ACC112 (cell line): ENCODE measurements at regions not wholly inside any gene's neighbourhood (a gene's known extent, or its start where the extent isn't known, plus 50 kb on each side); places are given as distances from the start of the nearest gene placed in this dataset.

Experiments used
- H2AFZ ChIP-seq: fragments of 200-600 bp; sonication (generic); one replicate; pipeline ENCODE4 v1.6.0; 2017; ENCODE audit warnings: antibody characterized with exemption, low read length; ENCODE audit not compliant: unreplicated experiment
- H3K27ac ChIP-seq: fragments of 200-600 bp; sonication (generic); 2 replicates; pipeline ENCODE4 v1.5.1; 2014; ENCODE audit warnings: low read depth, mild to moderate bottlenecking, antibody characterized with exemption, low read length, moderate library complexity
- H3K27me3 ChIP-seq: fragments of 200-600 bp; sonication (generic); 2 replicates; pipeline ENCODE4 v1.6.1; 2014; ENCODE audit warnings: mild to moderate bottlenecking, antibody characterized with exemption, low read length, moderate library complexity, mixed read lengths; ENCODE audit not compliant: insufficient read depth
- H3K36me3 ChIP-seq: fragments of 200-600 bp; sonication (generic); 2 replicates; pipeline ENCODE4 v1.6.1; 2016; ENCODE audit warnings: mild to moderate bottlenecking, antibody characterized with exemption, low read length, moderate library complexity, mixed read lengths; ENCODE audit not compliant: insufficient read depth
- H3K4me1 ChIP-seq: fragments of 200-600 bp; sonication (generic); one replicate; pipeline ENCODE4 v1.6.1; 2016; ENCODE audit warnings: low read length, mixed read lengths; ENCODE audit not compliant: insufficient read depth, unreplicated experiment, control insufficient read depth
- H3K4me3 ChIP-seq: fragments of 200-600 bp; sonication (generic); 2 replicates; pipeline ENCODE4 v1.5.1; 2014; ENCODE audit warnings: mild to moderate bottlenecking, low read depth, low read length
- H3K79me2 ChIP-seq: fragments of 200-600 bp; sonication (generic); one replicate; pipeline ENCODE4 v1.6.0; 2016; ENCODE audit warnings: low read length; ENCODE audit not compliant: control insufficient read depth, unreplicated experiment, insufficient read depth

DNA sequence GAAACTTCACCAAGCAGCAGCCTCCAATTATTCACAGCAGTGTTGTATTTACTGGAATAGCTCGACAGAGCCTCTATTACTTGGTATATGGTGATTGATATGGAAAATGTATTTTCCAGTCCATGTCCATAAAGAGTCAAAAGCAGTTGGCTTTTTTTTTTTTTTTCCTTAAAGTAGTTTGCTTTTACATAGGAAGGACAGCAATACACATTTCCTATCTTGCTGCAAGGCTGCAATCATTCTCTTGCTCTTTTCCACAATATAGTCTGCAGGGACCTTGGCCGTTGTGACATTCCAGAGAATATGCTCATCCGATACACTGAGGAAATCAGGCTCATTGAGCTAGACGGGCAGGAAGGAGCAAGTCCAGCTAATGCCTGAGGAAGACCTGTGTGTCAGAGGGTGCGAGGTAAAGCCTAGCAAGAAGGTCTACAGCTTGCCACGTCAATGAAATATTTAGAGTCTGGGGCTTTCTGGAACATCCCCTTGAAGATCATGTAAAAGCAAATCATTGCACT is 131.1 kb downstream of the ENGASE start:
- Histone ChIP-seq H3K4me3 (no peak overlapping the region), H3K27me3 (peaks cover 80% of the 10 kb centered on the region), H3K36me3 (no peaks in the 10 kb centered on the region), H2AFZ (no peak overlapping the region), H3K27ac (no peak overlapping the region), H3K4me1 (no peaks in the 10 kb centered on the region), H3K79me2 (no peaks in the 10 kb centered on the region)

DNA sequence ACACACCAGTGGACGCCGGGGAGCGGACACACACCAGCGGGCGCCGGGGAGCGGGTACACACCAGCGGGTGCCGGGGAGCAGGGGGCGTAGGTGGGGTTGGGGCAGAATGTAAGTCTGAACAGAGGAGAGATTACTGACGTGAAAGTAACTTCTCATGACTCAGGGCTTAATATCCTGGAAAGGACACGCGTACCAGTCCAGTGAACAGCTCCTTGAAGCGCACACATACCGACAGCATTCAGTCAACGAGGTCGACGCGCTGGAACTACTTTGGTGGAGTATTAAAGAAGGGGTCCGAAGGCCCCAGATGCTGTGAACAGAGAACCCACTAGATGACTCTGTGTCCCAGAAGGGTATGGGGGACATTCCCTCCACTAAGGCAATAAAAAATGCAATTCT is 129.6 kb downstream of the ENGASE start:
- Histone ChIP-seq H3K27ac (no peak overlapping the region), H3K79me2 (no peaks in the 10 kb centered on the region), H3K27me3 (peaks cover 78% of the 10 kb centered on the region), H3K36me3 (no peaks in the 10 kb centered on the region), H3K4me1 (no peaks in the 10 kb centered on the region), H2AFZ (no peak overlapping the region), H3K4me3 (no peak overlapping the region)

DNA sequence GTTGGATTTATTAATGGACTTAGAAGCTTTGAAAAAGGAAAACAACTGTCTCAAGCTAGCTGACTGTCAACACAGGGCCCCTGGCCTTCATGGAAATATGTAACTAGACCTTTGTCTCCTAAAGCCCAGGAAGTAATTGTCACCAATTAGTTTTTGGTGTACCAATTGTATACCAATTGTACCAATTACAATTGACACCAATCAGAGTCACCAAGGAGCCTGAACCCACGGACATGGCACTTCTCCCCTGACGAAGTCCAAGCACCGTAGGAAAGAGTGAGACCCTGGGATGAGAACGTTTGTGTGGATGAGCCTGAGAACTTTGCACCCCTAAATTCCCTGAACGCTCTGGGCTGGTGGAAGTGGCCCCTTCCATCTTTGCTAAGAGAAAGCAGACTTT is 129.0 kb downstream of the ENGASE start:
- Histone ChIP-seq H3K4me3 (no peak overlapping the region), H3K27me3 (peaks cover 79% of the 10 kb centered on the region), H3K27ac (no peak overlapping the region), H3K4me1 (no peaks in the 10 kb centered on the region), H2AFZ (no peak overlapping the region), H3K36me3 (no peaks in the 10 kb centered on the region), H3K79me2 (no peaks in the 10 kb centered on the region)

DNA sequence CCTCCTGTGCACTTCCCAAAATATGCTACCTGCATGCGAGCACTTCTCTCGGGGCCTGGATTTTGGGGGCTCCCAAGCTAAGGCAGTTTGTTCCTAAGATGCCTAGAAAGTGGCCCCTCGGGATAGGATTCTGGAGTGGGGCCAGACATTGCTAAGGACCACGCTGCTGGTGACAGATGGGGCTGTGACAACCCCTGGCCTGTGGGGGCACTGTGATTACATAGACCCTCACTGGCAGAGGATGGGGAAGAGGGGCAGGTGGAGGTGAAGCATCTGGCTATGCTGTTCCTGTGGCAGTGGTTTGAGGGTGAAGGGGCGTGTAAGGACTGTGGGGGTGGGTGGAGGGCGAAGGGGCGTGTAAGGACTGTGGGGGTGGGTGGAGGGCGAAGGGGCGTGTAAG is 128.4 kb downstream of the ENGASE start:
- H2AFZ ChIP-seq, result no peak overlapping the region
- no peaks in the 10 kb centered on the region for H3K79me2 ChIP-seq
- no peak overlapping the region for H3K4me3 ChIP-seq
- no peaks in the 10 kb centered on the region for H3K36me3 ChIP-seq
- H3K4me1 ChIP-seq, result no peaks in the 10 kb centered on the region
- H3K27me3 ChIP-seq, result peaks cover 73% of the 10 kb centered on the region
- no peak overlapping the region for H3K27ac ChIP-seq

DNA sequence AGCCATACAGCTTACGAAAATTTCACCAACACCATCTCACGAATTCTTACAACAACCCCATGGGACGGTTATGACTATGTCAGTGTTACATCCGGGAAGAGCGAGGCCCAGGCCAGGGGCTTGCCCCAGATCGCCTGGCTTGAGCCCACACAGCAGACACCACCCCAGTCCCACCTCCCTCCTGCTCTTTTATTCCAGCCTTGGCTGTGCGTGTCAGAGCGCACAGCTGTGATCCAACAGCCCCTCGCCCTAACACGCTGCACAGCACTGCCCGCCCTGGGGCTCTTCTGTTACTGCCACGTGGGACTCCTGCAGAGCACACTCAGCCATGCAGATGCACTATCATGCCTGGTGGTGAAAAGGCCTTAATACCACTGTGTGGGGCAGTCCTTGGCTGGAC is 127.9 kb downstream of the ENGASE start:
- Histone ChIP-seq H3K27me3 (peaks cover 72% of the 10 kb centered on the region), H3K4me3 (no peak overlapping the region), H3K36me3 (no peaks in the 10 kb centered on the region), H3K79me2 (no peaks in the 10 kb centered on the region), H3K4me1 (no peaks in the 10 kb centered on the region), H3K27ac (no peak overlapping the region), H2AFZ (no peak overlapping the region)

DNA sequence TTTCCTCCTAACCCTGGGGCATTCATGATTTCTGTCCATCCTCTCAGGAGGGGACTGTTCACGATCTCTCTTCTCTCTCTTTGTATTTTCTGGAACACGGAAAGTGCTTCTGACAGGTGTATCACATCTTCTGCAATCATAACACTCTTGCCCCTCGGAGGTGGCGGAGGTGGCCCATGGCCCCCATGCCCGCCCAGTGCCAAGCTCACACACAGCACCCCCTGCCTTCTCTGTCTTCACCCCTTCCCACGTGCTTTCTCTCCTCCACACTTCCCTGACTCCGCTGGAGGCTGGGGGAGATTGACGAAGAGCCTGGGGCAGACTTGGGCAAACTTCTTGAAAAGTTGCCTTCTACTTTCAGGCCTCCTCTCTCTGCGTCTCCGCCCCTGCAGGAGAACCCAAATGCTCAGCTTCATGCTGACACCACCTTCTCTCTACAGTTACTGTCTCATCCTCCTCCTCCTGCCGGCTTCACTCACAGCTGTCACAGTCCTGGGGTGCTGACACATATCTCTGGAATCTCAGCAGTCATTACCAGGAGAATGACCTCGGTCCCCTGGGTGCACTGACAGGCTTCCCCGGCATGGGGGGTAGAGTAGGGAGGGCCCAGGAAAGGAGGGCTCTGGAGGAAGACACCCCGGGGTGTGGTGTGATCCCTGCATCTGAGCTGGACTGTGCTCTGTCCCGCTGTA is 127.1 kb downstream of the ENGASE start:
- Histone ChIP-seq H3K4me3 (no peak overlapping the region), H3K27me3 (peaks cover 69% of the 10 kb centered on the region), H2AFZ (no peak overlapping the region), H3K79me2 (no peaks in the 10 kb centered on the region), H3K4me1 (no peaks in the 10 kb centered on the region), H3K27ac (no peak overlapping the region), H3K36me3 (no peaks in the 10 kb centered on the region)

DNA sequence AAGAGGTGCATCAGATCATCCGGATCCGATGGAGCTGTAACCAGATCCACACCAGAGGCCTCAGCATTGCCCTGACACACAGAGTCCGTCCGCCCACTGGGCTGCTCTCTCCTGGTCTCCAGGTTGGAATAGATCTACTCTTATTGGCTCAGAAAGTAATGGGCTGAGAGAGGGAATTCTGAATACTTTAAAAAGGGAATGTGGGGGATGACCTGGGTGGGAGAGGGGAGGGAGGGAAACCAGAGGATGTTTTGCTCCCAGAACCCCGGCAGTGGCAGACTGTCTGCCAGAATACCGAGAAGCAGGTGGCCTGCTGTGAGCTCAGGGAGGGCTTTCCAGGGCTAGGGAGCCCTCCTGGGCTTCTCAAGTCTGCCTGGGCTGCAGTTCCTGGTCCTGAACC is 126.5 kb downstream of the ENGASE start:
- Histone ChIP-seq H3K79me2 (no peaks in the 10 kb centered on the region), H3K27ac (no peak overlapping the region), H3K4me1 (no peaks in the 10 kb centered on the region), H3K36me3 (no peaks in the 10 kb centered on the region), H3K27me3 (peaks cover 69% of the 10 kb centered on the region), H3K4me3 (no peak overlapping the region), H2AFZ (no peak overlapping the region)

DNA sequence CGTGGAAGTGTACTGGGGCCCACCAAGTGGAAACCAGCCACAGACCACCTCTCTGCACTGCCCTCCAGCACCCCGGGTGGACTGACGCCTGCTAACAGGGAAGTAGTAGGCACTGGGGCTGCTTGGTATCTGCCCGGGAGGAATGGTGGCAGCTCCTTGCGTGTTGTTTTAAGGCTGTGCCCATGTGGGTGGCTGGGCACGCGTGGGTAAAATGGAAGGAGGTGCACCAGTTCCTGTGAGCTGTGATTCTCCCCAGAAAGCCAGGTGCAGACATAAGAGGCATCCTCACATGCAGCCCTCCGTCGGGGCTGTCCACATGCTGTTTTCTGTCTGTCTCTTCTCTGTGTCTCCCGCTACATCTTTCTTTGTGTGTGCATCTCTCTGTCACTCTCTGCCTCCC is 122.3 kb downstream of the ENGASE start:
- Histone ChIP-seq H3K27me3 (peaks cover 74% of the 10 kb centered on the region), H3K27ac (no peak overlapping the region), H3K79me2 (no peaks in the 10 kb centered on the region), H3K36me3 (no peaks in the 10 kb centered on the region), H3K4me3 (no peak overlapping the region), H3K4me1 (no peaks in the 10 kb centered on the region), H2AFZ (no peak overlapping the region)

DNA sequence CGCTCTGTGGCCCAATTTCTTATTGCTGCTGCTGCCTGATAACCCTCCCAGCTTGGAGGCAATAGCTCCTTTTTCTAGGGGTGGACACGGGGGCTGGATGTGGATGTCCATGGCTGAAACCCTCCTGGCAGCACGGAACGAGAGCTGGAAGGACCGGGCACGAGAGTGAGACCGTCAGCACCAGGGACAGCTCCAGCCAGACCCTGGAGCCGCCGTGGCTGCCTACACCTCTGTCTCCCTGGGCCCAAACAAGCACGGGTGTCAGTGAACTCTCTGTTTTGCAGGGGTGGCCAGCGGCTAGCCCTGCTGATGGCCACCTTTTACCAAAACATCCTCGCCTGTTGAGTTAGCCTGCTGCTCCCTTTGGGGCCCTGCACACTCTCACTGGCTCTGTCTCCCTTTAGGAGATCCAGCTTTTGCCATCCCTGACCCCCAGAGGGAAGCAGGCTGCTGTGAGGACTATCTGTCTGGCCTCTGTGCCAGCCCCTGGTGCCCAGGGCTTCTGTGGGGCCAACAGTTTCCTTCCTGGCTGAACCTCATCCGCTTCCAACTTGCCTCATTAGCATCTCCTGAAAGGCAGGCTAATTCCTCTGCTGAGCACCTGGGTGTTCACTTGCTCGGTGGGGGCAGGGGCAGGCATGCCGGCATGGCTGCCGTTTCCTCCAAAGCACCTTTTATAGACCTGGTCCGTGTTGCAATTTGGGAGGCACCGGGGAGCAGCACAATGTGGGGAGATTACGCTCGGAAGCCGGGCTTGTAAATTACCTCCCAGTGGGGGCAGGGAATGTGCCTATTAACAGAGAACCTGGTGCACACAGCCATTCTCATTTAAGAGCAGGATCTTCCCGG is 118.1 kb downstream of the ENGASE start:
- no peak overlapping the region for H3K27ac ChIP-seq
- H3K4me3 ChIP-seq, result no peak overlapping the region
- H3K27me3 ChIP-seq, result peaks cover 86% of the 10 kb centered on the region

DNA sequence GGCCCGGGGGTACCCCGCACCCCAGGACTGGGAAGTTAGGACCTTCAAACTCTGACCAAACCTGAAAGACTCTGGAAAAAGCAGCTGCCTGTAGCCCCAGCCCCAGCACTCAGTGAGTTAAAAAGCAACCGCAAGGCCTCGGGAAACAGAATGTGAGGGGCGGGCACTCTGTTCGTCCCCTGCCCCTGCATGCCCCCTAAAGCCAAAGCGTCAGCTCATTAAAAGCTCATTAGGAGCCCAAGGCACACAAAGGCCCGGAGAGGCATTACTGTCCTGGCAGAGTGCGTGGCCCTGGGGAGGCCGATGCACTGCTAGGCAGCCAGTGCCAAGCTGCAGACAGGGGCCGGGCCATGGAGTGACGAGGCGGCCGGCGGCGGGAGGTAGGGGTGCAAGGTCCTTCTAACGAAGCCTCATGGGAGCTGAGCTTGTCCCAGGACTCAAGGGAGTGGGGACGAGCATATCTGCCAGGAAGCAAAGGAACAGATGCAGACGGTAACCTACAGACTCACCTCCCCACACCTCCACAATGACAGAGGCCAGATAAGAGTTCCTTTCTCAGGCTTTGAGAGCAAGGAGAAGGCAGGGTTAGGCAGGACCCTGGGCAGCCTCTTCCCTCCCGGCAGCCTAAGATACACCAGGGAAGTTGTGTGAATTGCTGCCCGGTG is 116.8 kb downstream of the ENGASE start:
- Histone ChIP-seq H3K79me2 (no peaks in the 10 kb centered on the region), H3K36me3 (no peaks in the 10 kb centered on the region), H3K4me1 (no peaks in the 10 kb centered on the region), H3K27ac (no peak overlapping the region), H3K4me3 (no peak overlapping the region), H3K27me3 (peaks cover 88% of the 10 kb centered on the region), H2AFZ (no peak overlapping the region)

More for the DNA sequence above, 118.1 kb downstream of the ENGASE start:
- H3K36me3 ChIP-seq, result no peaks in the 10 kb centered on the region
- no peaks in the 10 kb centered on the region for H3K4me1 ChIP-seq
- H2AFZ ChIP-seq, result no peak overlapping the region
- no peaks in the 10 kb centered on the region for H3K79me2 ChIP-seq
